OCI-LY7 (cell line): ENCODE measurements at regions not wholly inside any gene's neighbourhood (a gene's known extent, or its start where the extent isn't known, plus 50 kb on each side); places are given as distances from the start of the nearest gene placed in this dataset.

Source experiments
- BruUV-seq: library from RNA; stranded (reverse); fragments of 400-500 nt; replicated peaks from 2 replicates; lab custom pipeline; 2021; lab: Mats Ljungman, UMichigan
- CTCF ChIA-PET: fragments of 300-600 bp; sonication (Branson Sonifier 250); formaldehyde crosslinking; loops from one replicate; lab custom pipeline; 2022; ENCODE audit warnings: antibody characterized with exemption; ENCODE audit not compliant: unreplicated experiment; lab: Charles Lee
- POLR2A ChIA-PET: fragments of 300-600 bp; sonication (Branson Sonifier 250); formaldehyde crosslinking; loops from one replicate; lab custom pipeline; 2022; ENCODE audit warnings: antibody characterized with exemption; lab: Charles Lee
- DNase-seq: peaks from one replicate; pipeline ENCODE4 v3.0.0-alpha.2; 2015; ENCODE audit warnings: low spot score
- H2AFZ ChIP-seq: fragments of 200-600 bp; sonication (generic), shearing (Covaris generic); 2 replicates; pipeline ENCODE4 v1.6.1; 2014; ENCODE audit warnings: mild to moderate bottlenecking, antibody characterized with exemption, low read length, moderate library complexity
- H3K27ac ChIP-seq: fragments of 200-600 bp; sonication (generic); 2 replicates; pipeline ENCODE4 v1.5.1; 2014; ENCODE audit warnings: mixed run types, low read depth, mild to moderate bottlenecking, moderate library complexity, low read length, inconsistent platforms; ENCODE audit not compliant: poor library complexity, severe bottlenecking
- H3K36me3 ChIP-seq: fragments of 200-600 bp; sonication (generic); 2 replicates; pipeline ENCODE4 v1.6.1; 2014; ENCODE audit warnings: mild to moderate bottlenecking, antibody characterized with exemption, low read length, moderate library complexity, mixed read lengths; ENCODE audit not compliant: insufficient read depth
- H3K4me1 ChIP-seq: fragments of 200-600 bp; sonication (generic); 2 replicates; pipeline ENCODE4 v1.5.1; 2014; ENCODE audit warnings: mild to moderate bottlenecking, low read length; ENCODE audit not compliant: insufficient read depth, poor library complexity, severe bottlenecking
- H3K4me2 ChIP-seq: fragments of 200-600 bp; sonication (generic); 2 replicates; pipeline ENCODE4 v1.6.1; 2014; ENCODE audit warnings: mild to moderate bottlenecking, low read length
- H3K4me3 ChIP-seq: fragments of 200-600 bp; sonication (generic); 2 replicates; pipeline ENCODE4 v1.5.1; 2014; ENCODE audit warnings: mild to moderate bottlenecking, low read depth, low read length; ENCODE audit not compliant: poor library complexity, severe bottlenecking
- H3K79me2 ChIP-seq: fragments of 200-600 bp; sonication (generic); 2 replicates; pipeline ENCODE4 v1.6.1; 2016; ENCODE audit warnings: low read depth, mild to moderate bottlenecking, low read length, moderate library complexity, mixed read lengths; ENCODE audit not compliant: insufficient read depth
- H3K9me2 ChIP-seq: fragments of 200-600 bp; sonication (generic); 2 replicates; pipeline ENCODE4 v1.6.1; 2016; ENCODE audit warnings: mild to moderate bottlenecking, low read length, mixed read lengths; ENCODE audit not compliant: insufficient read depth
- H3K9me3 ChIP-seq: fragments of 200-600 bp; sonication (generic); 2 replicates; pipeline ENCODE4 v1.6.1; 2014; ENCODE audit warnings: mild to moderate bottlenecking, mixed run types, low read length, mixed read lengths
- H4K20me1 ChIP-seq: fragments of 200-600 bp; sonication (generic); 2 replicates; pipeline ENCODE4 v1.6.1; 2014; ENCODE audit warnings: mild to moderate bottlenecking, antibody characterized with exemption, low read length, moderate library complexity, mixed read lengths; ENCODE audit not compliant: insufficient read depth
- CTCF ChIP-seq: fragments of 200-600 bp; sonication (generic); conservative IDR thresholded peaks from 2 replicates; pipeline ENCODE4 v1.5.1; 2014; ENCODE audit warnings: mild to moderate bottlenecking, antibody characterized with exemption, low read length, moderate library complexity, mixed read lengths
- EZH2phosphoT487 ChIP-seq: fragments of 200-600 bp; sonication (generic); IDR thresholded peaks from 2 replicates; pipeline ENCODE4 v1.6.1; 2018; ENCODE audit warnings: low read depth, borderline replicate concordance, mild to moderate bottlenecking, mixed run types, antibody characterized with exemption, low read length, moderate library complexity, mixed read lengths
- intact Hi-C: fragments of 100-400 bp; cut with micrococcal nuclease; formaldehyde crosslinking; loops from one replicate; pipeline ENCODE4 v1.10.0; 2022; ENCODE audit not compliant: unreplicated experiment

DNA sequence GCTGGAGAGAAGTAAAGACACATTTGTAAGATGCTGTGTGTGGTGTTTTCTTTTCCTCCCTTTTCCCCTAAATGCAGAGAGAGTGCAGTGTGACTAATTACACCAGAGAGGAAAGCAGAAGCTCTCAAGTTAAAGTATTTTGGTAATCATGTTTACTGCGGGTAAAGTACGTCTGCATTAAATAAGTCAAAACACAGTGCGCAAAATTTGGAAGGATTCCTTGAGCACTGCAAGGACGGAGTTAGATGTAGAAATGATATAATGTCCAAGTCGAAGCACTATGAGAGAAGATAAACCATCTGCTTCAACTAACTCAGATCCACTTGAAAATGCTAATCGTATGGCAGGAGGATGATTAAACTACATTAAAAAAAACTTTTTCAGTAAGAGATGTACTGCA lies 766.5 kb downstream of the RNF144A start:
- Histone ChIP-seq H4K20me1 (no peaks in the 10 kb centered on the region), H3K4me1 (peaks cover 3% of the 10 kb centered on the region), H3K9me3 (no peaks in the 10 kb centered on the region), H3K27ac (no peak overlapping the region), H3K9me2 (no peaks in the 10 kb centered on the region), H3K79me2 (no peaks in the 10 kb centered on the region), H3K36me3 (no peaks in the 10 kb centered on the region), H3K4me3 (no peak overlapping the region), H2AFZ (no peak overlapping the region), H3K4me2 (no peak overlapping the region)
- DNase-seq: no peak
- intact Hi-C loops: no loop called here
- BruUV-seq: no TSS peak
- TF ChIP-seq EZH2phosphoT487: no peak
- TF ChIP-seq CTCF: no peak
- CTCF ChIA-PET: no interaction called here
- POLR2A ChIA-PET: interaction anchor here (0.7 kb wide), 1 partner anchor 25 kb away, joined by 3 read pairs; no protein-coding TSS in a partner anchor

DNA sequence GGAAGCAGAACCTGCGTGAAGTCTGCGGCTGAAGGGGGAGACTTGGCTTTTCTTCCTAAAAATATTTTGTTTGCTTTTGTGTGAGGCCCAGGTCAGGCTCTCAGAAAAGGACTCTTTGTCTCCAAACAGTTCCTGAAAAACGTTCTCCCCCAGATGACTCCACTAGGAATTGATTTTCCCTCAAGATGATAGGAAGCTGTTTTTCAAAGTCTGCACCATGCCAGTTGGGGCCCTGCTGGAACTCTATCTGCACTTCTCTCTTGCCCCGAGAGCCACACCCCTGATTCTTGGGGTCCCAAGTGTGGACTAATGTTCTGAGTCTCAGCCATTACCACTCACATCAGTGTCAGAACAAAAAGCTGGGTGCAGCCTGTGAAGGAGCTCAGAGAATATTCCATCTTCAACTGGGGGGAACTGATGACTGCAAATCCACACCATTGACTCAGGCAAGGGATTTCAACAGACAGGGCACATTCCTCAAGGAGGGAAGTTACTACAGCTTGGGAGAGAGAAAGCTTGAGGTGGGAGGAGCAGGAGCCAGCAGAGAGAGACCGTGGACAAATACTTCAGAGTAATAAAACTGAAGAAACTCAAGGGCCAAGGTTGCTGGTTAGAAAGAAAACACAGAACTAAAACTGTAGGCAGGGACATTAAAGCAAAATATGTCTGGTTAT lies 768.3 kb downstream of the RNF144A start:
- ChIA-PET POLR2A (interaction anchor here (1.1 kb wide), 1 partner anchor 18 kb away, joined by 3 read pairs; no protein-coding TSS in a partner anchor), CTCF (no interaction called here)
- Histone ChIP-seq H3K9me3 (no peaks in the 10 kb centered on the region), H3K4me2 (no peak overlapping the region), H2AFZ (no peak overlapping the region), H3K9me2 (no peaks in the 10 kb centered on the region), H3K4me1 (peaks cover 7% of the 10 kb centered on the region), H3K27ac (no peak overlapping the region), H3K79me2 (no peaks in the 10 kb centered on the region), H3K36me3 (no peaks in the 10 kb centered on the region), H3K4me3 (no peak overlapping the region), H4K20me1 (no peaks in the 10 kb centered on the region)
- no peak for DNase-seq
- TF ChIP-seq CTCF (no peak), EZH2phosphoT487 (no peak)
- intact Hi-C loops: no loop called here
- no TSS peak for BruUV-seq

DNA sequence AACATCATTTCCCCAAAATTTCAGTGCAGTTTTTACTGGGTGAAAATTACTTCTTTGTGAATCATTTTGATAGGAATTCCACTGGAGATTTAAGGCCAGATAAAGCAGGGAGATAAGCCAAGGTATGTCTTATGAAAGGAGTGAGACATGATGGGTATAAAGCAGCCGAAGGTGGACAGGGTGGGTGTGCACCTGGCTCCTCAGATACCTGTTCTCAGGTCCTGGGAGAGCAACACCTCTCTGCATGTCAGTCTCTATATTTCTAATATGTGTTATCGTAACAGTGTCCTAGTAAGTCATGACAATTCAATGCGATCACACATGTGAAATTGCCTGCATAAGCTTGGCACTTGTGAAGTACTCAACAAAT lies 768.8 kb downstream of the RNF144A start:
- no peak for DNase-seq
- ChIA-PET CTCF (no interaction called here), POLR2A (no interaction called here)
- intact Hi-C loops: no loop called here
- no peaks in the 10 kb centered on the region for H4K20me1 ChIP-seq
- no peaks in the 10 kb centered on the region for H3K36me3 ChIP-seq
- H3K9me3 ChIP-seq: no peaks in the 10 kb centered on the region
- H3K4me2 ChIP-seq: no peak overlapping the region
- no TSS peak for BruUV-seq
- peaks cover 7% of the 10 kb centered on the region for H3K4me1 ChIP-seq
- H3K79me2 ChIP-seq: no peaks in the 10 kb centered on the region
- TF ChIP-seq CTCF (no peak), EZH2phosphoT487 (no peak)
- no peaks in the 10 kb centered on the region for H3K9me2 ChIP-seq
- H3K27ac ChIP-seq: no peak overlapping the region
- no peak overlapping the region for H3K4me3 ChIP-seq
- no peak overlapping the region for H2AFZ ChIP-seq
